ENCODE measurements at regions not wholly inside any gene's neighbourhood (a gene's known extent, or its start where the extent isn't known, plus 50 kb on each side); places are given as distances from the start of the nearest gene placed in this dataset.
A peak's percentile ranks its signal among the peaks of the same experiment; 100 is the strongest.

GRCh38 chr3:124243177-124243859, 251.4 kb upstream of the ROPN1 start:
- H3K9me3 ChIP-seq (ENCODE audit: control insufficient read depth, insufficient read depth, low read depth, low read length): no peaks in the 10 kb centered on the region
- DNase-seq (ENCODE audit: low read depth in 2 of 2): no peak
- H3K36me3 ChIP-seq (ENCODE audit: control insufficient read depth, insufficient read depth, low read length): no peaks in the 10 kb centered on the region
- H3K27ac ChIP-seq (ENCODE audit: insufficient read depth, low read length): no peak overlapping the region
- H3K4me3 ChIP-seq (replicated peaks in 1 of 4; ENCODE audit: control extremely low read depth in 1 of 4, insufficient read depth in 1 of 4, low read depth in 3 of 4, low read length in 4 of 4): no peak overlapping the region
- H3K9ac ChIP-seq (ENCODE audit: insufficient read depth, low read length): no peak overlapping the region
- H4K20me1 ChIP-seq (ENCODE audit: control insufficient read depth, extremely low read depth, insufficient read depth, low read length): no peaks in the 10 kb centered on the region
- H2AFZ ChIP-seq (ENCODE audit: low read length): no peak overlapping the region
- TF ChIP-seq, protein P1, sequence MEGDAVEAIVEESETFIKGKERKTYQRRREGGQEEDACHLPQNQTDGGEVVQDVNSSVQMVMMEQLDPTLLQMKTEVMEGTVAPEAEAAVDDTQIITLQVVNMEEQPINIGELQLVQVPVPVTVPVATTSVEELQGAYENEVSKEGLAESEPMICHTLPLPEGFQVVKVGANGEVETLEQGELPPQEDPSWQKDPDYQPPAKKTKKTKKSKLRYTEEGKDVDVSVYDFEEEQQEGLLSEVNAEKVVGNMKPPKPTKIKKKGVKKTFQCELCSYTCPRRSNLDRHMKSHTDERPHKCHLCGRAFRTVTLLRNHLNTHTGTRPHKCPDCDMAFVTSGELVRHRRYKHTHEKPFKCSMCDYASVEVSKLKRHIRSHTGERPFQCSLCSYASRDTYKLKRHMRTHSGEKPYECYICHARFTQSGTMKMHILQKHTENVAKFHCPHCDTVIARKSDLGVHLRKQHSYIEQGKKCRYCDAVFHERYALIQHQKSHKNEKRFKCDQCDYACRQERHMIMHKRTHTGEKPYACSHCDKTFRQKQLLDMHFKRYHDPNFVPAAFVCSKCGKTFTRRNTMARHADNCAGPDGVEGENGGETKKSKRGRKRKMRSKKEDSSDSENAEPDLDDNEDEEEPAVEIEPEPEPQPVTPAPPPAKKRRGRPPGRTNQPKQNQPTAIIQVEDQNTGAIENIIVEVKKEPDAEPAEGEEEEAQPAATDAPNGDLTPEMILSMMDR (conservative IDR thresholded peaks at IDR 0.05 in 1 of 2, IDR thresholded peaks at IDR 0.05 in 1 of 2; ENCODE audit: low read depth in 1 of 2, low read length in 2 of 2): no peak
- no peak for TF ChIP-seq EZH2 (IDR thresholded peaks at IDR 0.05; ENCODE audit: low read length, missing control alignments)
- H3K4me1 ChIP-seq (ENCODE audit: control insufficient read depth, extremely low read depth, insufficient read depth, low read length): peaks cover 3% of the 10 kb centered on the region
- H3K4me2 ChIP-seq (ENCODE audit: extremely low read depth, insufficient read depth, low read length): no peak overlapping the region
- H3K27me3 ChIP-seq (ENCODE audit: control insufficient read depth, insufficient read depth, low read length): peaks cover 4% of the 10 kb centered on the region
- no peaks in the 10 kb centered on the region for H3K79me2 ChIP-seq (ENCODE audit: control insufficient read depth, insufficient read depth, low read length)

GRCh38 chr3:124246376-124246775, 254.5 kb upstream of the ROPN1 start:
- H3K27me3 ChIP-seq (ENCODE audit: control insufficient read depth, insufficient read depth, low read length): peaks cover 4% of the 10 kb centered on the region
- no peaks in the 10 kb centered on the region for H4K20me1 ChIP-seq (ENCODE audit: control insufficient read depth, extremely low read depth, insufficient read depth, low read length)
- no peaks in the 10 kb centered on the region for H3K79me2 ChIP-seq (ENCODE audit: control insufficient read depth, insufficient read depth, low read length)
- H2AFZ ChIP-seq (ENCODE audit: low read length): no peak overlapping the region
- peak; percentile 16 to 78 for DNase-seq (ENCODE audit: low read depth in 2 of 2)
- H3K9ac ChIP-seq (ENCODE audit: insufficient read depth, low read length): no peak overlapping the region
- no peak overlapping the region for H3K4me3 ChIP-seq (replicated peaks in 1 of 4; ENCODE audit: control extremely low read depth in 1 of 4, insufficient read depth in 1 of 4, low read depth in 3 of 4, low read length in 4 of 4)
- no peak overlapping the region for H3K27ac ChIP-seq (ENCODE audit: insufficient read depth, low read length)
- no peak overlapping the region for H3K4me2 ChIP-seq (ENCODE audit: extremely low read depth, insufficient read depth, low read length)
- no peaks in the 10 kb centered on the region for H3K9me3 ChIP-seq (ENCODE audit: control insufficient read depth, insufficient read depth, low read depth, low read length)
- TF ChIP-seq, protein P1 (conservative IDR thresholded peaks at IDR 0.05 in 1 of 2, IDR thresholded peaks at IDR 0.05 in 1 of 2; ENCODE audit: low read depth in 1 of 2, low read length in 2 of 2): no peak
- no peak for TF ChIP-seq EZH2 (IDR thresholded peaks at IDR 0.05; ENCODE audit: low read length, missing control alignments)
- peaks cover 6% of the 10 kb centered on the region for H3K4me1 ChIP-seq (ENCODE audit: control insufficient read depth, extremely low read depth, insufficient read depth, low read length)
- no peaks in the 10 kb centered on the region for H3K36me3 ChIP-seq (ENCODE audit: control insufficient read depth, insufficient read depth, low read length)

DNA sequence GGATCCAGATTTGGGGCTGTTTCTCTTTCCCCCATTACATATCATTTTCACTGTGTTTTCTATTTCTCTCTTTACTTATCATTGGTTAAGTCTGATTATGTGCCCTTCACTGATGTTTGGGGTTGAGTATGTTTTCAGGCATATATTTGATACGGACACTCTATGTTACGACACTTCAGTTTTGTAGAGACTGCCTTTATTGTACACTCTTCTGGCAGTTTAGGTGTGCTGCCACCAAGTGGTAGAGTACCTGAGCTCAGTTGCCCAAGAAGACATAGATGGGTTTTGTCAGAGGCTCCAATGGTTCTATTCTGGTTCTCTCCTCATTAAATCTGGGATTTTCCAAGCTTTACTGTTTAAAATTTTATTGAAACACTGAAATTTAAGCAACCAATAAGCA, 255.0 kb upstream of the ROPN1 start:
- Histone ChIP-seq H3K4me3 (replicated peaks in 1 of 4; ENCODE audit: control extremely low read depth in 1 of 4, insufficient read depth in 1 of 4, low read depth in 3 of 4, low read length in 4 of 4) (no peak overlapping the region), H3K9me3 (ENCODE audit: control insufficient read depth, insufficient read depth, low read depth, low read length) (no peaks in the 10 kb centered on the region), H3K27me3 (ENCODE audit: control insufficient read depth, insufficient read depth, low read length) (peaks cover 4% of the 10 kb centered on the region), H2AFZ (ENCODE audit: low read length) (no peak overlapping the region), H3K9ac (ENCODE audit: insufficient read depth, low read length) (no peak overlapping the region), H3K79me2 (ENCODE audit: control insufficient read depth, insufficient read depth, low read length) (no peaks in the 10 kb centered on the region), H4K20me1 (ENCODE audit: control insufficient read depth, extremely low read depth, insufficient read depth, low read length) (no peaks in the 10 kb centered on the region), H3K36me3 (ENCODE audit: control insufficient read depth, insufficient read depth, low read length) (no peaks in the 10 kb centered on the region), H3K4me2 (ENCODE audit: extremely low read depth, insufficient read depth, low read length) (no peak overlapping the region), H3K4me1 (ENCODE audit: control insufficient read depth, extremely low read depth, insufficient read depth, low read length) (peaks cover 6% of the 10 kb centered on the region), H3K27ac (ENCODE audit: insufficient read depth, low read length) (no peak overlapping the region)
- DNase-seq (ENCODE audit: low read depth in 2 of 2): peak; percentile 31 to 40
- TF ChIP-seq, protein P1 (conservative IDR thresholded peaks at IDR 0.05 in 1 of 2, IDR thresholded peaks at IDR 0.05 in 1 of 2; ENCODE audit: low read depth in 1 of 2, low read length in 2 of 2): peak in 1 of 2 donors; percentile 38
- no peak for TF ChIP-seq EZH2 (IDR thresholded peaks at IDR 0.05; ENCODE audit: low read length, missing control alignments)

All from fibroblast of lung (primary cell).